Epithelial cell of proximal tubule (primary cell): ENCODE measurements at regions not wholly inside any gene's neighbourhood (a gene's known extent, or its start where the extent isn't known, plus 50 kb on each side); places are given as distances from the start of the nearest gene placed in this dataset.

Experiments used
- DNase-seq: peaks from one replicate; pipeline ENCODE4 v3.0.0-alpha.2; 2011; ENCODE audit warnings: low read depth
- H3K4me3 ChIP-seq: 2 replicates; pipeline ENCODE4 v1.5.1; 2011; ENCODE audit warnings: low read depth, mild to moderate bottlenecking, low read length
- CTCF ChIP-seq: conservative IDR thresholded peaks from 2 replicates; pipeline ENCODE4 v1.5.1; 2012; ENCODE audit warnings: low read depth, mild to moderate bottlenecking, low read length

DNA sequence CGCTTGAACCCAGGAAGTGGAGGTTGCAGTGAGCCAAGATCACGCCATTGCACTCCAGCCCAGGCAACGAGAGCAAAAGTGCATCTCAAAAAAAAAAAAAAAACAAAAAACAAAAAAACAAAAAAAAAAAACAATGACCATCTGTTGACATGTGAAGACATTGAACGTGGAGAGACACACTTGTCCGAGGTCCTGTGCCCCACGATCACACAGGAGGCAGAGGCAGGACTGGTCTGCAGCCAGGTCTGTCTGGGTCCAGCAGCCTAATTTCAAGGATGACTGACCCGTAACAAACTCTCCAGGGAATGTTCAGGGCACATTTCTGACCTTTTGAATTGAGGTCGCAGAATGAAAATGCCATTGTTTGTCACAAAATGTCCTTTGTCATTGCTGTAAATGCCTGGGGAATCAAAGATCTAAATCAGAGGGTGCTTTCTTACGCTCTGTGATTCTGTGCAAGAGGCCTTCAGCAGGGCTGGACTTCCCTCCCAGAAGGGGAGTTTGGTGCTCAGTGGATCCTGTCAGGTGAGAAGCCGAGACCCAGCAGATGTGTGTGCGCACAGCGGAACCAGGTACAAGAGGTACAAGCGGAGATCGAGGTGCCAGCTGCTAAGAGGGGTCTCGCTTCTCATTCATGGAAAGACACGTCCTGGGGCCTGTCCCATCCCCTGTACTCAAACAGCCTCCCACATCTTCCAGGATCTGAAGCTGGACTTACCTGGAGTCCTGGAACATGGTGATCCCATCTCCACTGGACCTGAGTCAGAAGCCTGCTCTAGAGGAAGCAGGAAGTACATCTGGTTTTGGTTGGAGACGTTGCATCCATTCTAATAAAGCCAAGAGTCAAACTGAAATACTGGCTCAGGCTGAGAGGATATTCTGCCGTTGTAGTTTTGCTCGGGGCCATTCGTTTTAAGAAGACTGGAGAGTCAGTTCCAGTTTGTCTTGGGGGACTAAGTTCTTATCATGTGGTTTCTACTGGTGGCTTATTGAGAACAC lies 95.8 kb downstream of the IRF8 start:
- no peak for TF ChIP-seq CTCF
- H3K4me3 ChIP-seq = no peak overlapping the region
- no peak for DNase-seq

DNA sequence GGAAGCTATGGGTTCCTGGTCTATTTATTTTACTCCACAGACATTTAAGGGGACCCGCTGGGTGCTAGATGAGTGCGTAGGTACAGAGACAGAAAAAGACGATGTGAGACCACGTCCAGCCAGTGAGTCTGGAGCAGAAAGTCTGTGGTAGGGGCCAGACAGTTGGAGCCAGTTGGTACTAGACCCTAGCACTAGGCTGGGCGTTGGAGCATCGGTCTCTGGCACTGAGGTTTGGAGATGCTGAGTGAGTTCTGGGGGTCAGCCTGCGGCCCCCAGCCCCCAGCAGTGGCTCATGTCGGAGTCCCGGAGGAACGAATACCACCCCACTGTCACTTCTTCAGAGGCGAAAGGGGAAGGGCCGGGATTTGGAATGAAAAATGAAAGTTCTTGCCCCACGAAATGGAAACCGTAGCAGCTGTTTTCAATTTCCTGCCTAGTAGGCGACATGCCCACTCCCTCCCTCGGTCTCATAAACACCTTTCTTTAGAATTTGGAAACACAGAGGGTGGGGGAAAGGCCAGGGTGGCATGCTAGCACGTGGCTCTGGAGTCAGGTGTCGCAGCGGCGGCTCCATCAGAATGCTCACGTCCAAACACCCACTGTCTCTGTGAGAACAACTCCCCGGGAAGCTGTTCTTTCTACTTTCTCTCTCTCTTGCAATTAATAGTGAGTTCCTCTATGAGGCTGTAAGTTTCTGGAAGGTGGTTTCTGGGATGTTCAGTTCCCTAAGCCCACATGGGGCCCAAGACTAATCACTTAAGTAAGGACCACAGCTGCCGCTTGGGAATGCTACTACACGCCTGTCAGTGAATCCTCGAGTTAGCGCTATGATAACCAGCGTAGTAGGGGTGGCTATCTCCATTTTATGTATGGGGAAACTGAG lies 96.8 kb downstream of the IRF8 start:
- DNase-seq = no peak
- no peak overlapping the region for H3K4me3 ChIP-seq
- TF ChIP-seq CTCF = no peak

- TF ChIP-seq CTCF = no peak
- no peak overlapping the region for H3K4me3 ChIP-seq
- DNase-seq = no peak
Measured at GRCh38 chr16:85996843-85997242, 97.9 kb downstream of the IRF8 start.

DNA sequence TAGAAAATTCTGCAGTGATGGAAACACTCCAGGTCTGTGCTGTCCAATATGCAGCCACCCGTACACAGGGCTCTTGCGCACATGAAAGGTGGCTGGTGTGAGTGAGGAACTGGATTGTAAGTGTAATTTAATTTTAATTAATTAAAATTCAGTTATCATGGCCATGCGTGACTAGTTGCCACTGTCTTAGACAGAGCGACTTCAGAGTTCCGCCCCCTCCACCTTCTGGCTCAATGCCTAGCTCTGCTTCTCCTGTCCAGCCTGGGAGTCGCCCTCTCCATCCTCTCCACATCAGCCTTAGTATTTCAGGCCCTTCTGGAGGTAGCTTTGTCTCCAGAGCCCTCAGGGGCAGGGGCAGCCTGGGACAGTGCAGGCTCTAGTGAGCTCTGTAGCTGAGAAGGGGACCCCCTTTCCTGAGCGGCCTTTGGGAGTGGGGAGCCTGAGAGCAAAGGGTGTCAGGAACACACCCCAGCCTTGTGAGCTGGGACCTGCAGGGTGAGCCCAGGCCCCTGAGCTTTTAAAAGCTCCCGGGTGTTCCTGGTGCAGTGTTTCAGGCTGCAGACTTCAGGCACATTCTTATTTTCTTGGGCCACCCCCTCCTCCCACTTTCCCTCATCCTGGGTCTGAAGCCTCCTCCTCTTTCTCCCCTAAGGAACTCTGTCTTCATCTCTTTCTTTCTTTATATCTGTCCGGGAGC lies 99.4 kb downstream of the IRF8 start:
- DNase-seq = no peak
- no peak overlapping the region for H3K4me3 ChIP-seq
- no peak for TF ChIP-seq CTCF

GRCh38 chr16:85998868-85999729 lies 100.1 kb downstream of the IRF8 start:
- TF ChIP-seq CTCF = no peak
- no peak for DNase-seq
- no peak overlapping the region for H3K4me3 ChIP-seq

DNA sequence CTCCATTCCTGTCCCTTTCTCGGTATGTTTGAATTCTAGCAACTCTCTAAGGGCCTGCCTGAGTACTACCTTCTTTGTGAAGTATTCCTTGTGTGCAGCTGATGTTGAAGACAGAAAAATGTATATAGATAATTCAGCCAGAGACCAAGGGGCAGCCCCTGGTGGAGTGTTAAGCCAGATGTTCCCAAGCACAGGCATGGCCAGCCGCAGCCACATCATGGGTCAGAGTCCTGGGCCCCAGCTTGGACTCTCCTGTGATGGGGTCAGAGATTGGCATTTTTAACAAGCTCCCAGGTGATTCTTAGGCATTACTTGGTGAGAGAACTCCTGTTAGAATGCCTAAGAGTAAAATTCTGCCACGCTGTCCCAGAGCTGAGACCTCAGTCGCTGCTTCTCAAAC lies 100.8 kb downstream of the IRF8 start:
- DNase-seq = no peak
- TF ChIP-seq CTCF = no peak
- no peak overlapping the region for H3K4me3 ChIP-seq
